ENCODE measurements at regions not wholly inside any gene's neighbourhood (a gene's known extent, or its start where the extent isn't known, plus 50 kb on each side); places are given as distances from the start of the nearest gene placed in this dataset.
"Not testable (repeated sequence)": the region's sequence is repeated elsewhere in the genome, so short reads cannot be mapped to it uniquely, and the experiment has no call there.

DNA sequence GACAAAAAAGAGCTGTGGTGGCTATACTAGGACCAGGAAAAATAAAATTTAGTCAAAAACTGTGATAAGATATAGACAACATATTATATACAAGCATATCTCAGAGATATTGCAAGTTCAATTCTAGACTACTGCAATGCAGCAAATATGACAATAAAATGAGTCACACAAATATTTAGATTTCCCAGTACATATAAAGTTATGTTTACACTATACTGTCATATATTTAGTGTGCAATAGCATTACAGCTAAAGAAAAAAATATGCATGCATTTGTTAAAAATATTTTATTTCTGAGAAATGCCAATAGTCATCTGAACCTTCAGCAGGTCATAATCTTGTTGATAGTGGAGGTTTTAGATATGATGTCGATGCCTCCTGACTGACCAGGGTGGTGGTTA lies 72.1 kb downstream of the AKR1C4 start:
- DNase-seq, result no peak

DNA sequence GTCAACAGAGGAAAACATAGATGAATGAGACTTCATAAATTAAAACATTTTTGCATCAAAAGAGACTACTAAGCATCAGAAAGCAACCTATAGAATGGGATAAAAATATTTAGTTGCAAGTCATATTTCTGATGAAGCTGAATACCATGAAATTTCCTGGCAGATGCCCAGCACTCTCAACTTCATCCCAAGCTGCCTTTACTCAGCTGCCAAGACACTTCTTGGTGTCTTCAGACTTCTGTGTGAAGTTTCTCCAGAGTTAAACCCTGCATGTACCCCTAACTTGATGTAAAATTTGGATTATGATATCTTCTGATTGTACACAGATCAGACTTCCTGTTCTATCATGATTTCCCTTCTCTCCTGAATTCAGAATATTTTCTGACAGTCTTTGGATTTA lies 73.2 kb downstream of the AKR1C4 start:
- no peak for DNase-seq

DNA sequence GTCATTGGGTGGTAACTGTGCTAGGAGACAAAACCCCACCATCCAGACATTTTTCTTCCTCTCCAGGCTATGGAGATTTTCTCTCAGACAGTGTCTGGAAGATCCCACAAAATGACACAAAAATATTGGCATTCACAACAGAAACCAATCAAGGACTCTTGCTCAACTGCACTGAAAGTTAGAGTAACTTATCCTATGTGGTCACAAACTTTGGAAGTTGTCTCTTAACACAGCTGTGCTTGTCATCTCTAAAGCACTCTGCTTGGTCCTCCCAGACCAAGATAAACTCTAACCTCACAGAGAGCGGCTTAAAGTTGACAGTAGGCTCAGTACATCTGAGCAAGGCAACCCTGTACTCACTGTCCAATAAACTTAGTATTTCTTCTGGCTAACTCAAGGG lies 74.9 kb downstream of the AKR1C4 start:
- no peak for DNase-seq

DNA sequence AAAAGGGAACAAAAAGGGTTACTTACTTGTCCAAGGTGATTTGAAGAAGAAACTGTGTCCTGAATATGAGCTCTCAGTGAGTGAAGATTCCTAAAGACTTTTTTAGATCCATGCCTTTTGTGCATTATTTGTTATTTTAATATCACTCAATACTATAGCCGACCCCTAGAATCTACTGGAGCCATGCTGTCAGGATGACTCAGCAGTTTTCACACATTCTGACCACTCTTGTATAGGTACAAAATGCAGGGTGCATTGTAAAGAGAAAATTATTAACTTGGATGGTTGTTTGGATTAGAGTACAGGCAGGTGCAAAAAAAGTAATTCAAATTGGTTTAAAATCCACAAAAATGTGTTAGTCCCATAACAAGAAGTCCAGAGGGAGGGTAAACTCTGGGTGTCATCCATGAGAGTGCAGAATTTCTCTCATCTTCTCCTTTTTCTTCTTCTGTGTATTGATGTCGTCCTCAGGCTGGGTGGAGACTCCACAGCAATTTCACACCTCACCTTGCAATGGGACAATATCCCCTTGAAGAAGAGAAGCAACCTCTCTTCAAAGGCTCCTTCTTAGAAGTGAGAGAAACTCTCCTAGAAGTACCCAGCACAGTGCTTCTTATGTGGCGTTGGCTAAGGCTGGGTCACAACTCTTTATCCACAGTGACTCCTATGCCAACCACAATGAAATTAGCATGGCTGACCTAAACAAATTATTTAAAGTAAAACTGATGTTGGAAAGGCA lies 75.6 kb downstream of the AKR1C4 start:
- DNase-seq, result no peak

DNA sequence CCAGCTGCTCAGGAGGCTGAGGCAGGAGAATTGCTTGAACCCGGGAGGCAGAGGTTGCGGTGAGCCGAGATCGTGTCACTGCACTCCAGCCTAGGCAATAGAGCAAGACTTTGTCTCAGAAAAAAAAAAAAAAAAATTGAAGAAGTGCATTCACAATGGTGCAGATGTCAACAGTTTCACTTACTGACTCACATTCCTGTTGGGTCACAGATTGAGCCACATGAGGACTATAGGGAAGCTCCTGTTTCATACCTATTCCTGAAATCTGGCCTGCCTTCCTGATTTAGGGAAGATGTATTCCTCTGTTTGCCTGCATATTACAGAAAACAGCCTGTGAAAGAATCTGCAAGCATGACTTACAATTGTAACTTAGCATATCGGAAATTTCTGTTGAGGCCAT lies 78.2 kb downstream of the AKR1C4 start:
- no peak for DNase-seq

DNA sequence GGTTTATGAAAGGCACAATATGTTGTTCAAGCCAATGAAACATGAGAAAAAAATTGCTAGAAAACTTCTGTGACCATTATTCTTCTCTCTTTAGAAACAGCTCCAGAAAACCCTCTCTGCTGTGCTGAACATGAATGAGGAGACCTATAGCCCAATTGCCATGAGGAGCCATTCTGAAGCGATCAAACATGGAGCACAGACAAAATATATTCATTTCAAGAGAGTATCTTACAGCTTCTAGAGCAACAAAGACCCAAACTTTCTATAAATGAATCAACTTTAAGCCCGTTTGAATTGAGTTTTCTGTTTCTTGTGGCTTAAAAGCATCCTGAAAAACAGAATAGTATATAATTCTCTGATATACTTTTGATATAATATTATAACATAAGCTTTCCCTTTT lies 83.4 kb upstream of the UCN3 start:
- DNase-seq, result no peak

DNA sequence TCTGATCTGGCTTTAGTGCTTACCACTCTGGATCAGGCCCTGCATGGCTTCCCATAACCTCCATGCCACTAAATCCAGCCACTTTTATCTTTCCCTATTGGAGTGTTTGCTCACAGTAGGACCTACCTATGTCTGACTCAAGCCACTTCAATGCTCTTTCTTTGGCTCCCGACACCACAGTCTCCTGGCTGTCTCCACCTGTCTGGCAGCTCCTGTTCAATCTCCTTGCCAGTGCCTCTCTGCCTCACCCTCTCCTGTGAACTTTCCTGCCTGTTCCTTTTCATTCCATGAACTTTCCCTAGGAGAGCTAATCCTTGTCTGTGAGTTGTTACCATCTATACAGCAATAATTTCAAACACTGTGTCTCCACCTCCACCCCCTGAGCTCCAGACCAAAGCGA lies 82.6 kb upstream of the UCN3 start:
- no peak for DNase-seq

DNA sequence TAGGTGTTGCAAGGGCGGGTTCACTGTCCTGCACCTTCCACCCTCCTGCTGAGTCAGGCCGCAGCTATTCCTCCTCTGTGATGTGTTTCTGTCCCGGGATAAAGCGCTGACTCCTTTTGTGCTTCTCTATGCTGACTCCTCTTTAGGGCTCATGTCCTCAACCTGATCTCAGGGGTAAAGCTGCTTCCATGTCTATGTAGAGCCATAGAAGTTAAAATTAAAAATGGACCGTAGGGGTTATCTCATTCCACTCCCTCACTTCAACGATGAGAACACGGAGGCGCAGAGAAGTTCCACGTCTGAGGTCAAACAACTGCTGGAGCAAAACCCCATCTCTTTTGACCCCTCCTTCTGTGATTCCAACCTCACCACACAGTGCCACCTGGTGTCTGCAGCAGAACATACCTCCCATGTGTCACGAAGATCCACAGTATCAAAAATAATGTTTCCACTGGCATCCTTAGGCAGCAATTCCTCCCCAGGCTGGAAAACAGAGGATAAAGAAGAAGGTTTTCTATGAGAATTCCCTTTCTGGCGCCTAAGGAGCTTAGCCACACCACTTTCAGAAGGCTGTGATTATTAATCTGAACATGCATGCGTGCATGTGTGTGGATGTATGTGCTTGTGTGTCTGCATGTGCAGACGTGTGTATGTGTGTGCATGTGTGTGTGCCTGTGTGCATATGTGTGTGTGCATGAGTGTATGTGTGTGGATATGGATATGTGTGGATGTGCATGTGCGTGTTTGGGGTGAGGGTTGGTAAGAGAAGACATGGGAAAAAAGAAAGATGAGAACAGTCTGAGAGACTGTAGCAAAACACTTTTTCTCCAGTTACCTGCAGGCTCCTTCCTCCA lies 81.2 kb upstream of the UCN3 start:
- peak; percentile 22 for DNase-seq

DNA sequence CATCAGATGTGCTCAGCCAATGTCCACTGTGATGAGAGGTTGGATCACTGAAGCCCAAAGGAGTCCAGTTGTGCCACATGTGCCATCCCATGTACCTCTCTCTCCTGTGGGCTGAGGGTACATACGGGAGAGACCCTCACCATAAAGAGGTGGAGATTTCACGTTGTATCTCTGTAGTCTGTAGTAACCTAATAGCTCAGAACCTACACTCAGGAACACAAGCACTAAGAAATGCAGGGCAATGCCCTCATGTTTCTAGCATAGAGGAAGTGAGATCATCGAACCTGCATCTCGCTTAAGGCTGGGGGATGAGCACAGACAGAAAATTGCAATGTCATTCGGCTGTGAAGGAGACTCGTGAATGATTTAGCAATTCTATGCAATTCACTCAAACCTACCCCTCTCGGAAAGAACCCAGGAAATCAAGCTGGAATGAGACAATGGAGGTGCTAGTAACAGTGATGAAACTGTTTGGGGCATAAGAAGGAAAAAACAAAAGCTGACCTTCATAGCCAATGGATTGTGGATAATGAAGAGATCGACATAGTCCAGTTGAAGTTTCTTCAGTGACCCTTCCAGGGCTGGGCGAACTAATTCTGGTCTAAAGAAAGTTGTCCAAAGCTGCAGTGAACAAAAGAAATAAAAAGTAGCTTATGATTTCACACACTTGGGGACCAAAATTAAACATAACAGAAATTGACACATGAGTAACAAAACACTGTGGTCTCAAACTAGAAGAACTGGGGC lies 80.3 kb upstream of the UCN3 start:
- DNase-seq, result no peak

DNA sequence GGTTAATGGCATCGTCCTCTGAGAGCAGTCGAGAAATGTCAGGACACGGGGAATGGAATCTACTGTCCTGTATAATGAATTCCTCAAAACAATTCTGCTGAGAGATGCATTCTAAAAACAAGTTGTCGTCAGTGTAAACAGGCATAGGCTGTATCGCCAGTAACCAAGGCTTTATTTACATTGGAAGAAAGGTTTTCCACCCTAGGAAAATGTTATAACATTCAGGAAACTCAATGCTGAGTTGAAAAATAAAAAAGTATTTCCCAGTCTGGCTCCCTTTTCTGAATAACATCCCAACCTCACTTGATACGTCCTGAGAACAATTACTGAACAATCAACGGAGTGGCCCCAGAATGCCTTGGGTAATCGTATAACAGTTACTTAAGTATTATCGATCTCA lies 79.6 kb upstream of the UCN3 start:
- DNase-seq, result no peak

DNA sequence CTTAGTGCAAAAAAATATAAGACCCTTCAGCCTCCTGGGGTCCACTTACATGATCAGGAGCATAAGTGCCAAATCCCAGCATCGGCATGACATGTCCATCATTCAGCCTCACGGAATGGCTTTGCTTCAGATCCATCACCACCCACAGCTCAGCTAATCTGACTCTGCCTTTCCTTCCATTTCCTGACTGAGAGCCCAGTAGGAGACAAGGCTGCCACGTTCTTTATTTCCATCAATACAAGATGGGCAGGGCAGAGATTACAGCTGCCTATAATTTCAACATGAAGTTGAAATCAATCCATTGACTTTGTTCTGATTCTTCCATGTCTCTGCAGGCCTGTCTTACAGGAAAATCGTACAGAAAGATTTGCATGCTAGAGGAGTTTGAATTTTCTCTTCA lies 76.4 kb upstream of the UCN3 start:
- DNase-seq, result no peak

DNA sequence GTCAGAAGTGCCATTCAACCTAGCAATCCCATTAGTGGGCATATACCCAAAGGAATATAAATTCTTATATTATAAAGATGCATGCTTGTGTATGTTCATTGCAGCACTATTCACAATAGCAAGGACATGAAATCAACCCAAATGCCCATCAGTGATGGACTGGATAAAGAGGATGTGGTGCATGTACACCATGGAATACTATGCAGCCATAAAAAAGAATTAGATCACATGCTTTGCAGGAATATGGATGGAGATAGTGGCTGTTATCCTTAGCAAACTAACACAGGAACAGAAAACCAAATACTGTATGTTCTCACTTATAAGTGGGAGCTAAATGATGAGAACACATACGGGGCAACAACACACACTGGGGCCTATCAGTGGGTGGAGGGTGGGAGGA lies 75.5 kb upstream of the UCN3 start:
- DNase-seq, result not testable (repeated sequence)

DNA sequence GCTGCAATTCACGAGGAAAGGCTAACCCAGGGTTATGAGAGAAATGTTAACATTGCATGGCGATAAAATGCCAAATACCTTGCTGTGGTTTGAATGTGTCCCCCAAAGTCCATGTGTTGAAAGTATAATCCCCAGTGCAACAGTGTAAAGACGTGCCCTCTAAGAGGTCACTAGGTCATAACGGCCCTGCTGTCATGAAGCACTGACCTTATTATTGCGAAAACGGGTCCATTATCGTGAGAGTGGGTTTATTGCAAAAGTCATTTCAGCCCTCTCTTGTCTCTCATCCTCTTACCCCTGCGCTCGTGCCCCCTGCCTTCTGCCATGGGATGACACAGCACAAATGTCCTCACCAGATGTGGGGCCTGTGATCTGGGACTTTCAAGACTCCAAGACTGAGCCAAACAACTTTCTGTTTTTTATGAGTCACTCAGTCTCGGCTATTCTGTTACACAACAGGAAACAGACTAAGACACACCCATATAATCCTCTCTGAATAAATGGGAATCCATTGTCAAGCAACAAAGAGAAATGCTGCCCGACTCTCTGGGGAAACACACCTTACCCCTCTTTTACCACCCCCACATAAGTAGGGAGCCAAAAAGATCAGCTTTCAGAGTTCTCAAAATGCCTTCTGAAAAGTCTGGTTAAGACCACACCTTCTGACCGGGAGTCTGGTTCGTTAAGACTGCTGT lies 73.1 kb upstream of the UCN3 start:
- no peak for DNase-seq

DNA sequence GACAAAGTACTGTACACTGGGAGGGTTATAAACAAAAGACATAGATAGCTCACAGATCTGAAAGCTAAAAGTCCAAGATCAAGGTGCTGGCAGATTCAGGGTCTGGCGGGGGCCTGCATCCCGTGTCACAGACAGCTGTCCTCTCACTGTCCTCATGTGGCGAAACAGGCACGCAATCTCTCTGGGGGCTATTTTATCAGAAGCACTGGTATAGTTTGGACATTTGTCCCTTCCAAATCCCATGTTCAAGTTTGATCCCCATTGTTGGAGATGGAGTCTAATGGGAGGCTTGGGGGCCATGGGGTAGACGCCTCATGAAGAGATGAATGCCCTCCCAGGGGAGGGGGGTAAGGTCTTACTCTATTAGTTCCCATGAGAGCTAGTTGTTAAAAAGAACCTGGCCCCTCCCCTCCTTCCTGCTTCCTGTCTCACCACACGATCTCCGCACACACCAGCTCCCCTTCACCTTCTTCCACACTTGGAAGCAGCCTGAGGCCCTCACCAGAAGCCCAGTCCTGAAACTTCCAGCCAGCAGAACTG lies 72.5 kb upstream of the UCN3 start:
- no peak for DNase-seq

DNA sequence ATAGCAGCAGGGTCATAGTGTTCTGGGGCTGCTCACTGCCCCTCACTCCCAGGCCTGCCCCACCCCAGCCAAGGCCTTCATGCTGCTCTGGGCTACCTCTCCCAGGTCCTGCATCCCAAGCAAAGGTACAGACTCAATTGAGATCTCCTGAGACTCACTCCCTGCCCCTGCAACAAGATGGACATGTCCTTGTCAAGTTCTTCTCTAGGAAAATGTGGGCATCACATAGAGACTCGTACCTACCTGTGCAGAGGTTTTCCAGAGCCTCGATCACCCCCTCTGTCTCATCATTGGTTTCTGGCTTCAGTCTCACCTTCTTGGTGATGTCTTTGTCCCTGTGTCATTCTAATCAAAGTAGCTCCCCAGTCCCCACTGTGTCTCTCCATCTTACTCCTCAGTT lies 71.8 kb upstream of the UCN3 start:
- not testable (repeated sequence) for DNase-seq

DNA sequence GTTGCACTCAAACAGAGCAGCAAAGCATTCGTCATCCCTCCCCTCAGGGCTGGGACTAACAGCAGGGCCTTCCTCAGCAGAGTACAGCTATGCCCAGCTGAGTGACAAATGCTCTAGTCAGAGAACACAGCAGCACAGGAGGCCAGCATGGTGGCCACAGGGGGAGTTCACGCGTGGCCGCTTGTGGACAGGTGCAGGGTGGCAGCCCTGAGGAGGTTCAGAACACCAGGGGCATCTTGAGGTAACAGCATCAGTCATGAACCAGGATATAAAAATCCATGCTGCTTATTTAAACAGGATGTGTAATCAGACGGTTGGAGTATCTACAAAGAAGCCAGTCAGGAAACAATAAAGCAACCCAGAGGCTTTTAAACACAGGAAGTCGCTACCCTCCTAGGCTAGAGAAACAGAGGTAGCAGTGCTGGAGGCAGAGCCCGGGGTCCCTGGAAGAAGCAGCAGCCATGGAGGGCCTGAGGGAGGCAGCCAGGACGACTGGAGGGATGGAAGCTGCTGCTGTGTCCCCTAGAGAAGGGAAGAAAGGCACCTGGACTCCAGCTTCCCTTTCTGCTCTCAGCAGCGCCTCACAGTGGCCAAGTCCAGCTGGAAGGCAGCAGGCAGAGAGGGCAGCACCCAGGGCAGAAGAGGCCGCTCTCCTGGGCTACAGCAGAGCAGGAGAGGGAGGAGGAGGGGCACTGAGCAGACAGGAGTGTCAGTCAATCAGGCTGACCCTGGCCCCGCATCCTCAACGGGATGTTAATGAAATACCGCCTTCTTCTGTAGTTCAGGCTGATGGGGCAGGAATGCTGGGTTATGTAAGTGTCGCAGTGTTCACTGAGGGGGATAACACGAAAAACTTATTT lies 70.8 kb upstream of the UCN3 start:
- DNase-seq, result no peak

DNA sequence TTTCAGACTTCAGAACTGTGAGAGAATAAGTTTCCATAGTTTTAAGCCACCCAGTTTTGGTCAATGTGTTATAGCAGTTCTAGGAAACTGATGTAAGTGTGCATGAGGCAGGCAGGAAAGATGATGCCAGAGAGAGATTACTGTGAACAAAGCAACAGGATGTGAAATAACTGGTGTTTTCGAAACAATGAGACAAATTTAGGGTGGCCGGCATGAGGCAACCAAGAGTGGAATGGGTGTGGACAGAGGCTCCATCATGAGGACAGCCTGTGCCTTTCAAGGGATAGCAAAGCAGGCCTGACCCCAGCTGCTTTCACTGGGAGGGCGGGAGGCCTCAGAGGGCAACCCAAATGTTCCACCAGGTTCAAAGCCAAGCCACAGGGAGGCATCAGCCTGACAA lies 67.3 kb upstream of the UCN3 start:
- no peak for DNase-seq

DNA sequence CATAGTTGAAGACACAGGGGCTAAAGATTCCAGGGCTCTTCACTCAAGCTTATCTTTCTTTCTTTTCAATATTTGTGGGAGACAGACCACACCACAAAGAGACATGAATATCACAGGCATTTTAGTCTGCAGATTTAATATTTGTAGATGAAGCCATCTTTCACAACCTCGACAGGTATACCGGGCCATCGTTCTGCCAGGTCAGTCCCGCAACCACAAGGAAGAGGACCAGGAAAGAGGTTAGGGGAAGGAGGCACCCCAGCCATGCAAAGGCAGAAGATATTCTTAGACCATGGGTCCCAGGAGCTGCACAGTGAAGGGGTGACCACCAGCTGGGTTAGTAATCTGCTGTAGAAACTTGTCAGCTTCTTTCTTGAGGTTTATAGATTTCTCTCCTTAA lies 66.8 kb upstream of the UCN3 start:
- DNase-seq, result no peak

DNA sequence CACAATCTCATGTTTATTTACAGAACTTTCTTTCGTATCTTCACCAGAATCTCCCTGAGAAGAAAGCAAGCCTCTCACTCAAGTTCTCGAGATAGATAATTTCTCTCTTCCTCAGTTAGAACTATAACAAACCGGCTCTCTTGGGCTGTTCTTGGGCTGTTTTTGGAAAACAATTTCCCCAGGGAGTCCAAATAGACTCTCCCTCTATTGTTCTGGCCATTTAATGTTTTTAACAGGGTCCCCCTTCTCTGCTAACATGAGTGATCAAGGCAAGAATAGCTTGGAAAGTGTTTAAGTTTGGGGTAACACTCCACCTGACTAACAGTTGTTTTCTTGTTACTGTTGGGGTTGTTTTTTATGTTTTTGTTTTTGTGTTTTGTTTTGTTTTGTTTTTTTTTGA lies 64.8 kb upstream of the UCN3 start:
- DNase-seq, result no peak

DNA sequence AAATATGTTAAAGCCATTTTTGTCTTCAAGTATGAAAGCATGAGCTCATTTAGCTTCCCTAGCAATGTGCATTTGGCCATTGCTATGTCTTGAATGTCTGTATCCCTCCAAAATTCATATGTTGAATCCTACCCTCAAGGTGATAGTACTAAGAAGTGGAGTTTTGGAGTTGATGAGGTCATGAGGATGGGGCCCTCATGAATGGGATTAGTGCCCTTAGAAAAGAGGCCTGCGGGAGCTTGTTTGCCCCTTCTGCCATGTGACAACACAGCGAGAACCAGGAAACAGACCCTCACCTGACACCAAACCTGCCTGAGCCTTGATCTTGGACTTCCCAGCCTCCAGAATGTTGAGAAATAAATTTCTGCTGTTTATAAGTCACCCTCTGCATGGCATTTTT lies 61.3 kb upstream of the UCN3 start:
- DNase-seq, result no peak

DNA sequence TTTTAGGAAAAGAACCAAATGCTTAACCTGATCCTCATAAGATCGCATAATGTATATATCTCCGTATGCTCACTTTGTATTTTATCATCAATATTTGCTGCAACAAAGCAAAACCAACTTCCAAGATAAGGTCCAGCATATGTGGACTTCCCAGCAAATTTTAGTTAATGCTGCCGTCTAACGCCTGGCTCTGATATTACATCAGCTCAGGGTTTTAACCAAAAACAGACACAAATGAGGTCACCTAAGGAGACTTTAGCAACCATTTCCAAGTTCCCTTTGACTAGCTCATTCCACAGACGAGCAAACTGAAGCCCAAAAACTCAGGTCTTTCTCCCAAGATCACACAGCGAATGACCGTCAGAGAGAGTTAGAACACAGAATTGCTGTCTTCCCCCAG lies 59.4 kb upstream of the UCN3 start:
- no peak for DNase-seq

DNA sequence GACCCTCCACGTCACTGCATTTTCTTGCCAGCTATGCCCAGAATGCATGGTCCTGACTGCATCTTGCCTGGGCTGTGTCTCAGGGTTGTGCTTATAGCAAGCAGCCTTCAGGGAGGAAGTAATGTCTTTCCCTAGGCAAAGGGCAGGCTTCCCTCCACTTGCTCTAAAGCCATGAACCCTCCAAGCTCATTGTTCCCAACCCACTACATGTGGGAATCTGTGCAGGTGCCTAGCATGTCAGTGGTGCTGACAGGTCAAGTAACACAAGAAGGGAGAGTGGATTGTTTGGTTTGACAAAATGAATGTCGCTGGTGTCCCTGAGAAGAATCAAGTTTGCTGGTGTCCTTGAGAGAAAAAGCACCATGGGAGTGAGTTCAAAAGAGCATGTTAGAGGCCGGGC lies 53.9 kb upstream of the UCN3 start:
- no peak for DNase-seq

All from NCI-H2171 treated with DMSO at 0.1 percent for 48 hours (cell line).